Immature natural killer cell (primary cell): ENCODE measurements at regions not wholly inside any gene's neighbourhood (a gene's known extent, or its start where the extent isn't known, plus 50 kb on each side); places are given as distances from the start of the nearest gene placed in this dataset.
A peak's percentile ranks its signal among the peaks of the same experiment; 100 is the strongest.

ENCODE experiments used
- DNase-seq, 3 donors: peaks; one replicate each; pipeline ENCODE4 v3.0.0; 2022; ENCODE audit warnings: mixed read lengths in 1 of 3
- H3K27ac Mint-ChIP-seq, 6 donors: one replicate each; pipeline ENCODE4 v1.8.0; 2020; ENCODE audit warnings: mixed read lengths in 6 of 6, mild to moderate bottlenecking in 5 of 6, inconsistent platforms in 4 of 6, moderate library complexity in 3 of 6
- H3K27me3 Mint-ChIP-seq, 3 donors: one replicate each; pipeline ENCODE4 v1.8.0; 2020 to 2021; ENCODE audit warnings: low read depth in 3 of 3, mild to moderate bottlenecking in 3 of 3, mixed read lengths in 3 of 3, moderate library complexity in 3 of 3, inconsistent platforms in 1 of 3
- H3K36me3 Mint-ChIP-seq, 3 donors: one replicate each; pipeline ENCODE4 v1.8.0; 2020; ENCODE audit warnings: mixed read lengths in 3 of 3, inconsistent platforms in 2 of 3, mild to moderate bottlenecking in 2 of 3
- H3K4me1 Mint-ChIP-seq, 2 donors: one replicate each; pipeline ENCODE4 v1.8.0; 2020; ENCODE audit warnings: inconsistent platforms in 2 of 2, mild to moderate bottlenecking in 2 of 2, mixed read lengths in 2 of 2, moderate library complexity in 1 of 2
- H3K4me3 Mint-ChIP-seq, 5 donors: one replicate each; pipeline ENCODE4 v1.8.0; 2020; ENCODE audit warnings: mild to moderate bottlenecking in 5 of 5, mixed read lengths in 5 of 5, inconsistent platforms in 3 of 5, moderate library complexity in 3 of 5
- H3K9me3 Mint-ChIP-seq, 6 donors: one replicate each; pipeline ENCODE4 v1.8.0; 2020; ENCODE audit warnings: mild to moderate bottlenecking in 6 of 6, mixed read lengths in 6 of 6, inconsistent platforms in 4 of 6, moderate library complexity in 3 of 6

DNA sequence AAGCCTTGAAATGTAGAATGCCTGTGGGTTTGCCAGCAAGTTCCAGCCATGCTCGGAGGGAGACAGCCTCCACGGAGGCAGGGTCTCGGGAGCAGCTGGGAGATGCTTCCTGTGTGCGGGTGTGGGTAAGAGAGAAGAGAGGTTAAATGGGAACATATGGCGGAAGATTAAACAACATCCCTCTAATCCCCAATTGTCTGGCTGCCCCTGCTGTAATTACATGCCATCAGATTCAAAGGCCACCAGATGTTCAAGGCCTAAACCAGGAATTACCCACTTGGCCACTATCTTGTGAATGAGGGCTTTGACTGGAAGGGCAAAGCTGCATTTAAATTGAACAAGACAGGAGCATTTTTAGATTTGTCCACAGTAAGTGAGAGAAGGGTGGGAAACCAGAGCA, 81.4 kb upstream of the BACE2 start:
- Mint-ChIP-seq H3K4me1 (no peaks in the 10 kb centered on the region), H3K27ac (no peak overlapping the region), H3K9me3 (no peaks in the 10 kb centered on the region), H3K4me3 (no peak overlapping the region), H3K27me3 (peaks cover 2 to 8% (median 7%) of the 10 kb centered on the region in 3 donors), H3K36me3 (no peaks in the 10 kb centered on the region)
- DNase-seq, result no peak

- H3K36me3 Mint-ChIP-seq, result no peaks in the 10 kb centered on the region
- no peak for DNase-seq
- H3K27me3 Mint-ChIP-seq, result peaks cover 2 to 8% (median 4%) of the 10 kb centered on the region in 3 donors
- no peak overlapping the region for H3K4me3 Mint-ChIP-seq
- H3K27ac Mint-ChIP-seq, result no peak overlapping the region
- no peaks in the 10 kb centered on the region for H3K4me1 Mint-ChIP-seq
- H3K9me3 Mint-ChIP-seq, result no peaks in the 10 kb centered on the region
These were observed 77.0 kb upstream of the BACE2 start for GRCh38 chr21:41090981-41091380.

DNA sequence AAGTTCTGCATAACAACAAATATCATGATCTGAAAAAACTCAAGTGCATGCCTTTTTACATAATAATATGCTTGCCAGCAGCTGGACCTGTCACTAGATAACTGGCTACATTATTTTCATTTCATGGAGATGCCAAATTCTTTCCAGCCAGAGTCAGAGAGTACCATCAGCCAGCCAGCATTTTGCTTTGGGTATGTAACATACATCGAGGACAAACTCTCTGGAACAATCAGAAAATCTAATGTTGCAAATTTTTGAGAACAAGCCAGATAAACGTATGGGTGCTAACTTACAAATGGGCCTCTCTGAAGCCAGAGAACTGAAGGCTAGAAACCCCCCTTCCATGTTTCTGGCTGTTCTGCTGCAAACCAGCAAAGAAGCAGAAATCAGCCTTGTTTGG, 76.3 kb upstream of the BACE2 start:
- no peaks in the 10 kb centered on the region for H3K9me3 Mint-ChIP-seq

DNA sequence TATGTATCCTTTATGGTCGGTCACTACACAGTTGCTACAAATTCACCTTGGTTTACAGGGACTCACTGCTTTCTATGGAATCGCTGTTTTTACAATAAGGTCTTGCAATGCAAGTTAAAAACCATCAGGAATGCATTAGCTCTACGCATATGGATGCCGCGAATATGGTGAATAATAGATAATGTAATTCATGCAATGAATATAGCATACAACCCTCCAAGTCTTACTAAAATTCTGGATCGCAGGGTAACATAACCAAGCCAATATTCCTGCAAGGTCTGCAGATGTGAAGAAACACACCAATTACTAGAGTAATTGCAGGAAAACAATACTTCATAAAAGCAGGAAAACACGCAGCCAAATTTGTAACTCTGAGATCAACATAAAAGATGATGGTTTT, 75.6 kb upstream of the BACE2 start:
- no peak for DNase-seq
- Mint-ChIP-seq H3K27me3 (peaks cover 4 to 8% (median 5%) of the 10 kb centered on the region in 3 donors), H3K36me3 (no peaks in the 10 kb centered on the region), H3K4me1 (no peaks in the 10 kb centered on the region), H3K27ac (no peak overlapping the region), H3K4me3 (no peak overlapping the region), H3K9me3 (no peaks in the 10 kb centered on the region)

More for the DNA sequence above, 76.3 kb upstream of the BACE2 start:
- Mint-ChIP-seq H3K36me3 (no peaks in the 10 kb centered on the region), H3K27ac (no peak overlapping the region), H3K27me3 (peaks cover 4 to 7% (median 5%) of the 10 kb centered on the region in 3 donors), H3K4me3 (no peak overlapping the region), H3K4me1 (no peaks in the 10 kb centered on the region)
- no peak for DNase-seq

- Mint-ChIP-seq H3K9me3 (peaks cover 0 to 2% (median 0%) of the 10 kb centered on the region in 6 donors), H3K4me1 (no peaks in the 10 kb centered on the region), H3K4me3 (no peak overlapping the region), H3K36me3 (no peaks in the 10 kb centered on the region), H3K27ac (no peak overlapping the region), H3K27me3 (peaks cover 0 to 6% (median 3%) of the 10 kb centered on the region in 3 donors)
- DNase-seq, result no peak
These were observed 72.0 kb upstream of the BACE2 start for GRCh38 chr21:41095983-41096382.

DNA sequence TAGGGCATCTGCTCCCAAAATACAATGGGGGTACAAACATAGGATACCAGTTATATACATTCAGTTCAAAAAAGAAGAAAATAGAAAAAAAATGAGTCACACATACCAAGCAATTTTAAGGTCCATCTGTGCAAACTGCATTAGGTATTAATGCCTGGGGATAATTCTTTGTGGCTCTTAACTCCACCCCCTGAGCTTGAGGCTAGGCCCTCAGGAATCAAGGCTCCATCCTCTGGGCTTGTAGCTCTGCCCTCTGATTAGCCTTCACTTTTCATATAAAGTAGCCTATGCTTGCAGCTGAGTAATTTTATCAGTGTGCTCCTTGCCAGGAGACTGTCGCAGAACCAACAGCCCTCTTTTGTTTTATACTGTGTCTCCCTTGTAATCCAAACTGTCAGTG, 69.9 kb upstream of the BACE2 start:
- Mint-ChIP-seq H3K27ac (no peak overlapping the region), H3K9me3 (peaks cover 0 to 2% (median 0%) of the 10 kb centered on the region in 6 donors), H3K4me1 (no peaks in the 10 kb centered on the region), H3K36me3 (no peaks in the 10 kb centered on the region), H3K4me3 (no peak overlapping the region), H3K27me3 (peaks cover 2 to 6% (median 3%) of the 10 kb centered on the region in 3 donors)
- DNase-seq, result no peak

GRCh38 chr21:41098481-41099042, 69.4 kb upstream of the BACE2 start:
- H3K27ac Mint-ChIP-seq, result no peak overlapping the region
- no peak overlapping the region for H3K4me3 Mint-ChIP-seq
- H3K4me1 Mint-ChIP-seq, result no peaks in the 10 kb centered on the region
- H3K9me3 Mint-ChIP-seq, result peaks cover 0 to 2% (median 0%) of the 10 kb centered on the region in 6 donors
- H3K36me3 Mint-ChIP-seq, result no peaks in the 10 kb centered on the region
- DNase-seq, result no peak
- peaks cover 2 to 6% (median 3%) of the 10 kb centered on the region in 3 donors for H3K27me3 Mint-ChIP-seq

DNA sequence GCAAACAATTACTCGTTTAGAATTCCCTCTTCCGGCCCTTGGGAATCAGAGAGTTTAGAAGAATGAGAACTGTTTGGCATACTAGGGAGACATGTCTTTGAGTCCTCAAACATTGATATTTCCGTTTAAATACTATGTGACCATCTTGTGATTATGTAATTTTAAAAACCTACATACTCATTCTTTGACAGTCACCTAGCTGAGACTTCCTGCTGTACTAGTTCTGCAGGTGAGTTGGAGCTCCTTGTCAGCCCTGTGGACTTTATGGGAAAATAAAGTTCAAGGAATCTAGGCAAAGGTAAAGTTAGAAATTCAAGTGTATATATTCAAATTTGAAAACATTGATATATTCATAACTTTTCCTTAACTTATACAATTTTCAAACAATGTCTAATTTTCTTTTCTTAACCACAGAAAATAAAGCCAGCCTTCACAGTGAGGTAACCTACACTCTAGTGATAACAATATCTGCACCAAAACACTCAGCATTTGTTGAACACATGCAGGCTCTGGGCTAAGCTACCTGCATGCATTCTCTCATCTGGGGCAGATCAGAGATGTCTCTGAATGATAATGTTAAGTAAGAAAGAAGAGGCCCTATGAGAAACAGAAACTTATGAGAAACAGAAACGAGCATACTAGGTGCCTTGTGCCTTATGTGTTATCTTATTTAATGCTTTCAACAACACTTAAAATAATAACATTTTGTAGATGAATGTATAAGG, 67.0 kb upstream of the BACE2 start:
- Mint-ChIP-seq H3K4me3 (no peak overlapping the region), H3K36me3 (no peaks in the 10 kb centered on the region), H3K27me3 (peaks cover 4 to 14% (median 9%) of the 10 kb centered on the region in 3 donors), H3K27ac (no peak overlapping the region), H3K4me1 (no peaks in the 10 kb centered on the region), H3K9me3 (peaks cover 0 to 2% (median 1%) of the 10 kb centered on the region in 6 donors)
- no peak for DNase-seq

- peaks cover 0 to 2% (median 1%) of the 10 kb centered on the region in 6 donors for H3K9me3 Mint-ChIP-seq
- no peaks in the 10 kb centered on the region for H3K36me3 Mint-ChIP-seq
- no peak overlapping the region for H3K4me3 Mint-ChIP-seq
- H3K4me1 Mint-ChIP-seq, result no peaks in the 10 kb centered on the region
- H3K27ac Mint-ChIP-seq, result no peak overlapping the region
- peaks cover 4 to 11% (median 8%) of the 10 kb centered on the region in 3 donors for H3K27me3 Mint-ChIP-seq
- no peak for DNase-seq
These were observed 65.7 kb upstream of the BACE2 start for GRCh38 chr21:41102281-41102680.

- Mint-ChIP-seq H3K27me3 (peaks cover 2 to 14% (median 14%) of the 10 kb centered on the region in 3 donors), H3K4me3 (no peak overlapping the region), H3K9me3 (peaks cover 0 to 2% (median 0%) of the 10 kb centered on the region in 6 donors), H3K4me1 (peaks cover 11 to 14% of the 10 kb centered on the region in 2 donors), H3K36me3 (no peaks in the 10 kb centered on the region), H3K27ac (no peak overlapping the region)
- no peak for DNase-seq
These were observed 60.4 kb upstream of the BACE2 start for GRCh38 chr21:41107602-41108001.

GRCh38 chr21:41108668-41109585, 59.0 kb upstream of the BACE2 start:
- peaks cover 6 to 14% (median 14%) of the 10 kb centered on the region in 3 donors for H3K27me3 Mint-ChIP-seq
- no peak for DNase-seq
- peaks cover 22 to 26% of the 10 kb centered on the region in 2 donors for H3K4me1 Mint-ChIP-seq
- H3K36me3 Mint-ChIP-seq, result no peaks in the 10 kb centered on the region
- peaks cover 0 to 2% (median 0%) of the 10 kb centered on the region in 6 donors for H3K9me3 Mint-ChIP-seq
- no peak overlapping the region for H3K4me3 Mint-ChIP-seq
- no peak overlapping the region for H3K27ac Mint-ChIP-seq

GRCh38 chr21:41110161-41110560, 57.8 kb upstream of the BACE2 start:
- H3K4me3 Mint-ChIP-seq, result no peak overlapping the region
- no peaks in the 10 kb centered on the region for H3K36me3 Mint-ChIP-seq
- H3K27me3 Mint-ChIP-seq, result peaks cover 3 to 9% (median 8%) of the 10 kb centered on the region in 3 donors
- no peak for DNase-seq
- H3K9me3 Mint-ChIP-seq, result peaks cover 0 to 3% (median 0%) of the 10 kb centered on the region in 6 donors
- H3K4me1 Mint-ChIP-seq, result peaks cover 22 to 26% of the 10 kb centered on the region in 2 donors
- H3K27ac Mint-ChIP-seq, result no peak overlapping the region

DNA sequence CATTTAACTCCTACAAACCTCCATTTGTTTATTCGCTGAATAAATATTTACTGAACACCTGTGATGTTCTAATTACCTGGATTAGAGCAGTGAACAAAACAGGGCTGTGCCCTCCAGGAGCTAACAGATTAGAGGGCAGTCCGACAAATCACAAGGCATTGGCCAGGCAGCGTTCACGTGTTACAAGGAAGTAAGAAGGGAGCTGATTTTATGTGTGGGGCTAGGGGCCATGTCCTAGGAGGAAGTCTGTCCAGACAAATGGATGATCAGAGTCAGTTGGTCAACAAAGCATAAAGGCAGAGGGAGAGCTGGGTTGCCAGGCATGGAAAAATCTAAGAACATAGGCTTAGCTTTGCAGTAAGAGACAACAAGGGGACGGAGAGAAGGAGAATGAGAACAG, 57.3 kb upstream of the BACE2 start:
- peaks cover 22 to 26% of the 10 kb centered on the region in 2 donors for H3K4me1 Mint-ChIP-seq
- no peak overlapping the region for H3K27ac Mint-ChIP-seq
- H3K9me3 Mint-ChIP-seq, result peaks cover 0 to 2% (median 0%) of the 10 kb centered on the region in 6 donors
- peaks cover 5 to 6% (median 6%) of the 10 kb centered on the region in 3 donors for H3K27me3 Mint-ChIP-seq
- H3K36me3 Mint-ChIP-seq, result no peaks in the 10 kb centered on the region
- no peak for DNase-seq
- H3K4me3 Mint-ChIP-seq, result peak overlapping the region in 2 of 5 donors; percentile 12 to 21

- Mint-ChIP-seq H3K9me3 (peaks cover 0 to 2% (median 0%) of the 10 kb centered on the region in 6 donors), H3K4me3 (peak overlapping the region in 4 of 5 donors; percentile 5 to 63 (median 36)), H3K27ac (no peak overlapping the region), H3K4me1 (peaks cover 22 to 26% of the 10 kb centered on the region in 2 donors), H3K36me3 (no peaks in the 10 kb centered on the region), H3K27me3 (peaks cover 5 to 6% (median 6%) of the 10 kb centered on the region in 3 donors)
- no peak for DNase-seq
These were observed 56.3 kb upstream of the BACE2 start for GRCh38 chr21:41111681-41112080.
